ENCODE measurements at regions not wholly inside any gene's neighbourhood (a gene's known extent, or its start where the extent isn't known, plus 50 kb on each side); places are given as distances from the start of the nearest gene placed in this dataset.

GRCh38 chr9:103431809-103432208, 436.7 kb downstream of the CYLC2 start:
- TF ChIP-seq TCF12 (IDR thresholded peaks at IDR 0.05; ENCODE audit: low read depth) (no peak), REST (IDR thresholded peaks at IDR 0.05; ENCODE audit: low read depth) (no peak), EP300 (IDR thresholded peaks at IDR 0.05; ENCODE audit: borderline replicate concordance) (no peak), YY1 (IDR thresholded peaks at IDR 0.05; ENCODE audit: low read depth) (no peak)
